Nucleus accumbens (tissue), 56 donors: ENCODE measurements at regions not wholly inside any gene's neighbourhood (a gene's known extent, or its start where the extent isn't known, plus 50 kb on each side); places are given as distances from the start of the nearest gene placed in this dataset.

ENCODE experiments used
- DNase-seq, 56 donors: peaks; one replicate each; lab custom pipeline; 2025; lab: John Stamatoyannopoulos, UW

DNA sequence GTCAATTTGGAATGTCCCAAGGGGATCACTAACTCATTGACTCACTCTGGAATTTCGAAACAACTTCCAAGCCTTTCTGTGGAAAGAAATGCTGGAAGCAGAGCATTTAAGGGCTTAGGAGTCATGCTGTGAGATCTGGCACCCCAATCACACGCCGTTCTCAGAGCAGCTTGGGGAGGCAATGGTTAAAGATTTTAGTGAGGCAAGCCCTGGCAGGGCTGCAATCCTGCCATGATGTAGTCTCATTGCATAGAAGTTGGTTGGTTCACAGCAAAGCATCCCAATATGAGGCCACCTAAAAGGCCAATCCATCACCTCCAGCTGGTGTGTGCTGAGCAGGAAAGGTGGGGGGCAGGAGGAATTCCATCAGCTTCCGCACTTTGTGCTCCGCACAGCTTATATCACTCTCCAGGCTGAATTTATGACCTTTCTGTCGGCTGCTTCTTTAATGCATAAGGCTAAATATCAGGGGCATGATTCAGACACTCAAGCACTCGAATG, 1043.9 kb upstream of the POU3F3 start:
- no peak for DNase-seq

DNA sequence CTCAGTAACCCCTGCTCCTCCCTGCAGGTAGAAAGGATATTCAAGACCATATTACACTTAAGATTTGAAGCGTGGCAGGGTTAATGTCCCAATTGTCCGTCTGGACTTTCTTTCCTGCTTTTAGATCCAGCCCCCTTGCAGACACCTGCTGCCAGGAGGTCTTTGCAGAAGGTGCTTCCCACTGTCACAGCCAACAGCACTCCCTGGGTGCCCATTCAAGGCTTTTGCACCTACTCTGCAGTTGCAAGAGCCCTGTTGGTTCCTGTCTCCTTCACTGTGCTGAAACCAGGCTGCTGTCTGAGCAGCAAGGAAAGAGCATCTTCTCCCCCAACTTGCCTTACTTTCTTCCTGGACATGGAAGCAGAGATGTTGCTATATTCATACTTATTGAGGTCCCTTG, 1043.0 kb upstream of the POU3F3 start:
- DNase-seq, result no peak

GRCh38 chr2:103814016-103814415, 1039.9 kb upstream of the POU3F3 start:
- DNase-seq, result no peak

DNA sequence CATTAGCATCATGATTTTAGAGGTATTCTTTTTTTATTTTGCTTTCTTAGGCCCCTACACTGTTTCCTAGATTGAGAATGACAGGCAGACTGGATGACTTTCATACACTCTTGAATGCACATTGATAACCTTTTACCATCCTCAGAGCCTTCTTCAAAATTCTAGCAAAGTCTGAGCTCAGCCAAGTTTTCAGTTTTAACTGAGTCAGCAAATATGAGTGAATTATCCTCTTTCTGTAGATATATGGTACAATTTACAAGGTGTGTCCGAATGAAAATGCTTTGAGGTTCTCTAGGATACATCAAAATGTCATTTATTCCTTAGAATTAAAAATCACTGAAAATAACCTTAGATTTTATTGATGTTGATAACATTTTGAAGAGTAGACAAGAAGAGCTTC, 1038.2 kb upstream of the POU3F3 start:
- DNase-seq, result no peak

GRCh38 chr2:103817746-103818145, 1036.2 kb upstream of the POU3F3 start:
- no peak for DNase-seq

DNA sequence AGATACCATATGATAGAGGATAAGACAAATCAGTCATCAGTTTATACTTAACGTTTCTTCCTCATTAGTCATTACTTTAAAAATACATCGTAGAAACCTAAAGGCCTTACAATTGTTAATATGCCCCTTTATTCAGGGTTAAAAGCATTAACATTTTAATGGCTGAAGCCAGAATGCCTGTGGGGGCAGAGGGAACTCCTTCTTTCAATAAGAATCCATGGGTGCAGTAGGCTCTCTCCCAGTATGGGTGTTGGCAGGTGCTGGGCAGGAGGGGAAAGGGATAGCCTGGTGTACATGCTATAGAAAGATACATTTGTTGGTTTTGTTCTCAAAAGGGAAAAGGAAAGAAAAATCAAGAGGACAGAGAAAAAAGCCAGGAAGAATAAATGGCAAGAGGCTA, 1035.7 kb upstream of the POU3F3 start:
- DNase-seq, result no peak

- no peak for DNase-seq
Observed at GRCh38 chr2:103819599-103819998, 1034.3 kb upstream of the POU3F3 start.

- no peak for DNase-seq
Observed at GRCh38 chr2:103823847-103824246, 1030.1 kb upstream of the POU3F3 start.

DNA sequence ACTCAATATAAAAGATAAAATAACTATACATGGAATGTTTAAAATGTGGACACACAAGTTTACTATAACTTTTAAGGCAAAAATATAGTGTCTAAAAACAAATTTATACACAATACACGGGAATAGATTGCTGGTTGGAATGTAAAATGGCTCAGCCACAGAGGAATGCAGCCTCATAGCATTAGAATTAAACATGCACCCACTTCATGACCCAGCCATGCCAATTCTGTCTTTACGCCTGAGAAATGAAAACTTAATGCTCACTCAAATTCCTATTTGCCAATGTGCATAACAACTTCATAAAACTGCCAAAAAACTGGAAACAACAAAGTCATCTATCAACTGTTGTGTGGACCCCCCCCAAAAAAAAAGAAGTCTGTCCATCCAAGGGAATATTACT, 1006.6 kb upstream of the POU3F3 start:
- DNase-seq, result no peak

DNA sequence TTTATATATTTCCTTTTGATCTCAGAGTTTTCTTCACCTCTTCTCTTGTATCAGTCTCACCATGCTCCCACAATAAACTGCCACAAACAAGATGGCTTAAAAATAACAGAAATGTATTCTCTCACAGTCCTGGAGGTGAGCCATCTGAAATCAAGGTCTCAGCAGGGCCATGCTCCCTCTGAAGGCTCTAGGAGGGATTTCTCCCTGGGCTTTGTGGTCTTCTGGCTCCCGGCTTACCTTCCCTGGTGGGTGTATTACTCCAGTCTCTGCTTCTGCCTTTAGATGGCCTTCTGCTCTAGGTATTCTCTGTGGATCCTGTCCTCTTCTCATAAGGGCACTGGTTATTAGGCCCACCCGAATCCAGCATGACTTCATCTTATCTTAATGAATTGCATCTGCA, 994.7 kb upstream of the POU3F3 start:
- no peak for DNase-seq

GRCh38 chr2:103860016-103860415, 993.9 kb upstream of the POU3F3 start:
- DNase-seq, result no peak

- DNase-seq, result no peak
Observed at GRCh38 chr2:103868396-103868795, 985.5 kb upstream of the POU3F3 start.

DNA sequence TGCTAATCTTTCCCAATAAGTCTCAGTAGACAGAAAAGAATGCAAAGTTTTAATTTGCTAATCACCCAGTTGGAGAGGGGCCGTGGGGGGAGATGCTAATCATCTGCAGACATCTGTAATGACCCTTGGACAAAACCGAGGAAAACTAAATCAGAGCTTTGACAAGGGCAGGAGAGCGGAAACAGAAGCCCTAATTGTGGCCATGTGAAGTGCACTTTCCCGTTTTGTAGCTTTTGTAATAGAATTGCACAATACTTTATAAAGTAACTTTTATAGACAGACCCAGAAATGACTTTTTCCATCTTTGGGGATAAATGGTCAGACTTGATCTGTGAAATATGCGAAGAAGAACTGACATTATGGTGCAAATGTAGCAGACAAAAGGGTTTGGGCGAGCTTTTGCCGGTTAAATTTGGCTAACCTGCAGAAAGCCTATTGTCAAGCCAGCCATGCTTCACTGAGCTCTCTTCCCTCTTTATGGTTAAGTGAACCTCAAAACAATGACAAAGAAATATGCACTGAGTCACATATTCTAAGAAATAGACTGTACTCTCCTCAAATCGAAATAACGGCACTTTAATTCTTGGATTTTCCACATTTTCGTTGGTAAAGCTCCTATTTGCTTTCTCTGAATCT, 980.1 kb upstream of the POU3F3 start:
- DNase-seq, result no peak

DNA sequence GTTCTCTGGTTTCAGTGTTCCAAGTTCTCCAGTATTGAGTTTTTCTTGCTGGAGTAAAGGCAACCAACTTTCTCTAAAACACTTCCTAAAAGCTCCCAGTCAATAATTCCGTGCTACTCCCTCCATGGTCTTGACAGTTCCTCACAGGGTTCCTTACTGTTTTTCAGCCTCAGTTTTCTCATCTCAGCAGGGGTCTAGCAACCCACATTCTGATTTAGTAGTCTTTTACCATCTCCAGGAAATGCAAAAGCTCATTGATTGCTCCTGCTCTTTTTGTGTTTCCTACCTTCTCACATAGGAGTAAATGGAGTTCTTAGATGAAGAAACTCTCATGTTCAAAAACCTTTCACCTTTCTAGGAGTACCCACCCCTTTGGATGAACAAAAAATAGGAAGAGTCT, 978.8 kb upstream of the POU3F3 start:
- no peak for DNase-seq

GRCh38 chr2:103875531-103875930, 978.4 kb upstream of the POU3F3 start:
- DNase-seq, result no peak

- no peak for DNase-seq
Observed at GRCh38 chr2:103876611-103877010, 977.3 kb upstream of the POU3F3 start.

DNA sequence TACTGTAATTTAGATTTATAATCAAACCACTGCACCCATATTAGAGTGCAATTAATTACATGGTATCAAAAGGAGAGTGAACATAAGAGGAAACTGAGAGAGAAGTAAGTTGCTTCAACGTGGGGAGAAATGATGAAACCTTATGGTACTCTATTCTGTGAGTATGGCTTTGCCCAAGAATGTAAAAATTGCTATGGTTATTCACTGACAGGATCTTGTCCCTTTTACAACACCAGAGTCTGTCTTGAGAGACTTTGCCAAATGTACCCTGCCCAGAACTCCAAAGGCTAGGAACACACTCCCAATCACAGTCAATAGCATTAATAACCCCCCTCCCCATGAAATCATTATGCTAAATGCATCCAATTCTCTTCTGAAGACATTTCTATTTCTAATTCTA, 974.8 kb upstream of the POU3F3 start:
- DNase-seq, result no peak

- no peak for DNase-seq
Observed at GRCh38 chr2:103880081-103880834, 973.7 kb upstream of the POU3F3 start.

DNA sequence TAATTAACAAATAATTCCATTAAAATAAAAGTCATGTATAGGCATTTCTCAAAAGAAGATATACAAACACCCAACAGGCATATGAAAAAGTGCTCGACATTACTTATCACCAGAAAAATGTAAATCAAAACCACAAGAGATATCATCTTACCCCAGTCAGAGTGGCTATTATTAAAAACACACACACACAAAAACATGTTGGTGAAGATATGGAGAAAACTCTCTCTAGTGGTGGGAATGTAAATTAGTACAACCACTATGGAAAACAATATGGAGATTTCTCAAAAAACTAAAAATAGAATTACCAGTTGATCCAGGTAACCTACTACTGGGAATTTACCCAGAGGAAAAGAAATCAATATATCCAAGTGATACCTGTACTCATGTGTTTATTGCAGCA, 966.3 kb upstream of the POU3F3 start:
- no peak for DNase-seq

DNA sequence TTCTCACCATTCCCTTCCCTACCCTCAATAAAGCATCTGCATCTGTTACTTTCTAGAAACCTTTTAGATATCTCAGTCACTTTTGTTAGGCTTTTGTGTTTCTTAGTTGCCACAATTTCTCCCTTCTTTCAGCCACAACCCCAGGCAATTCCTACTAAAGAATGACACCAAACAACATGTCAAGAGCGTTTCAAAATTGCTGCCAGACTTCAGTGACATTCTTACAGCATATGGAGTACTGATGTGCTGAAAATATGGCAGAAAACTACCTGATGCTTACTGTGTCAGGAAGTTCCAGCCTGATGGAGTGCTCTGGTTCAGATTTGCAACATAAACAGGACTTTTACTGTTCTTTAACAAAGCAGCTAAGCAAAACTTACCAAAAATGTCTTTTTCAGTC, 957.7 kb upstream of the POU3F3 start:
- no peak for DNase-seq

- no peak for DNase-seq
Observed at GRCh38 chr2:103898561-103898960, 955.4 kb upstream of the POU3F3 start.

- no peak for DNase-seq
Observed at GRCh38 chr2:103902347-103902746, 951.6 kb upstream of the POU3F3 start.
